H1 (cell line): ENCODE measurements at regions not wholly inside any gene's neighbourhood (a gene's known extent, or its start where the extent isn't known, plus 50 kb on each side); places are given as distances from the start of the nearest gene placed in this dataset.

Experiments used
- CTCF ChIA-PET: fragments of 300-600 bp; sonication (Branson Sonifier 250); formaldehyde crosslinking; loops from one replicate; lab custom pipeline; 2021; ENCODE audit not compliant: partially characterized antibody; lab: Charles Lee
- POLR2A ChIA-PET: fragments of 300-600 bp; sonication (Branson Sonifier 250); formaldehyde crosslinking; loops from one replicate; lab custom pipeline; 2021; ENCODE audit warnings: inconsistent platforms; ENCODE audit not compliant: partially characterized antibody; lab: Charles Lee
- DNase-seq, 2 experiments: peaks; one replicate each; pipeline versions ENCODE4 v3.0.0 to v3.0.0-alpha.2; 2010 to 2022; ENCODE audit warnings: low spot score in 2 of 2, low read depth in 1 of 2, mixed read lengths in 1 of 2
- FAIRE-seq: peaks from 2 replicates; lab custom pipeline; 2011; peaks lifted over from hg19 to GRCh38; lab: Jason Lieb, UNC
- H2AFZ ChIP-seq: 2 replicates; pipeline ENCODE4 v1.8.1; 2012; ENCODE audit warnings: low read length, inconsistent platforms
- H2AK5ac ChIP-seq: 2 replicates; pipeline ENCODE4 v1.6.1; 2013; ENCODE audit warnings: low read depth, low read length
- H2BK120ac ChIP-seq: replicated peaks from 2 replicates; pipeline ENCODE3; 2013; ENCODE audit warnings: low read depth, low read length, inconsistent platforms
- H2BK12ac ChIP-seq: 2 replicates; pipeline ENCODE4 v1.6.1; 2013; ENCODE audit warnings: low read depth, low read length
- H2BK15ac ChIP-seq: 2 replicates; pipeline ENCODE4 v1.6.1; 2013; ENCODE audit warnings: low read length
- H2BK20ac ChIP-seq: 2 replicates; pipeline ENCODE4 v1.6.1; 2013; ENCODE audit warnings: low read length
- H2BK5ac ChIP-seq: 2 replicates; pipeline ENCODE4 v1.6.1; 2013; ENCODE audit warnings: low read depth, low read length
- H3K14ac ChIP-seq: 2 replicates; pipeline ENCODE4 v1.6.1; 2013; ENCODE audit warnings: inconsistent platforms; ENCODE audit not compliant: insufficient read length
- H3K18ac ChIP-seq: 2 replicates; pipeline ENCODE4 v1.6.1; 2013; ENCODE audit warnings: low read length; ENCODE audit errors: extremely low read depth
- H3K23ac ChIP-seq: 2 replicates; pipeline ENCODE4 v1.6.1; 2013; ENCODE audit warnings: inconsistent platforms; ENCODE audit not compliant: insufficient read length
- H3K23me2 ChIP-seq: 2 replicates; pipeline ENCODE4 v1.6.1; 2013; ENCODE audit warnings: low read depth, low read length
- H3K27ac ChIP-seq: 2 replicates; pipeline ENCODE4 v1.6.1; 2011; ENCODE audit warnings: low read depth, low read length, inconsistent platforms
- H3K27me3 ChIP-seq, 4 experiments: replicated peaks in 1 of 4; 1 replicate in 1 of 4; 2 replicates in 3 of 4; pipeline versions ENCODE4 v1.6.1 to v1.8.1; 2011 to 2013; ENCODE audit warnings: low read length in 3 of 4, mild to moderate bottlenecking in 3 of 4, inconsistent platforms in 2 of 4, mixed read lengths in 2 of 4, moderate library complexity in 1 of 4; ENCODE audit not compliant: control insufficient read depth in 3 of 4, insufficient read depth in 3 of 4; ENCODE audit errors: extremely low read depth in 1 of 4
- H3K36me3 ChIP-seq, 4 experiments: 2 replicates each; pipeline versions ENCODE4 v1.6.1 to v1.8.1; 2011 to 2013; ENCODE audit warnings: mild to moderate bottlenecking in 4 of 4, low read length in 3 of 4, moderate library complexity in 2 of 4, control low read depth in 1 of 4, inconsistent platforms in 1 of 4; ENCODE audit not compliant: insufficient read depth in 4 of 4, control insufficient read depth in 2 of 4
- H3K4ac ChIP-seq: replicated peaks from 2 replicates; pipeline ENCODE3; 2013; ENCODE audit warnings: low read length, low read depth, mixed read lengths, inconsistent platforms; ENCODE audit not compliant: insufficient read length
- H3K4me1 ChIP-seq, 4 experiments: replicated peaks in 1 of 4; 1 replicate in 1 of 4; 2 replicates in 3 of 4; pipeline versions ENCODE4 v1.6.1 to v1.8.1; 2011 to 2013; ENCODE audit warnings: low read length in 3 of 4, inconsistent platforms in 2 of 4, mixed read lengths in 1 of 4; ENCODE audit not compliant: insufficient read depth in 4 of 4, control insufficient read depth in 3 of 4
- H3K4me2 ChIP-seq, 2 experiments: 2 replicates each; pipeline versions ENCODE4 v1.6.1 to v1.8.1; 2011 to 2013; ENCODE audit warnings: low read depth in 2 of 2, low read length in 2 of 2, control low read depth in 1 of 2, inconsistent platforms in 1 of 2, mild to moderate bottlenecking in 1 of 2; ENCODE audit not compliant: insufficient read depth in 1 of 2
- H3K4me3 ChIP-seq, 4 experiments: fragments of 200-600, 300-600 bp in 1 of 4; sonication (generic), shearing (Covaris generic), sonication (Bioruptor Twin) in 1 of 4; 2 replicates each; pipeline versions ENCODE4 v1.5.1 to v1.8.1; 2011 to 2016; ENCODE audit warnings: low read length in 4 of 4, low read depth in 3 of 4, control low read depth in 2 of 4, inconsistent platforms in 2 of 4, mild to moderate bottlenecking in 2 of 4, mixed read lengths in 1 of 4, moderate library complexity in 1 of 4; ENCODE audit not compliant: insufficient read depth in 2 of 4; ENCODE audit errors: extremely low read depth in 1 of 4
- H3K56ac ChIP-seq: replicated peaks from 2 replicates; pipeline ENCODE3; 2013; ENCODE audit warnings: low read depth, mild to moderate bottlenecking, mixed read lengths, low read length, inconsistent platforms; ENCODE audit not compliant: insufficient read length
- H3K79me1 ChIP-seq: 2 replicates; pipeline ENCODE4 v1.6.1; 2013; ENCODE audit warnings: low read depth, low read length, control low read depth
- H3K79me2 ChIP-seq, 2 experiments: 2 replicates each; pipeline versions ENCODE4 v1.6.1 to v1.8.1; 2012 to 2013; ENCODE audit warnings: low read length in 2 of 2, mild to moderate bottlenecking in 2 of 2, inconsistent platforms in 1 of 2; ENCODE audit not compliant: insufficient read depth in 2 of 2, control insufficient read depth in 1 of 2
- H3K9ac ChIP-seq, 4 experiments: replicated peaks in 1 of 4; 1 replicate in 1 of 4; 2 replicates in 3 of 4; pipeline versions ENCODE4 v1.6.1 to v1.8.1; 2011 to 2013; ENCODE audit warnings: low read depth in 3 of 4, low read length in 3 of 4, control low read depth in 2 of 4, mild to moderate bottlenecking in 2 of 4, moderate library complexity in 2 of 4, inconsistent platforms in 1 of 4; ENCODE audit errors: extremely low read depth in 1 of 4
- H3K9me3 ChIP-seq, 2 experiments: 2 replicates each; pipeline versions ENCODE4 v1.6.1 to v1.8.1; 2012 to 2013; ENCODE audit warnings: mild to moderate bottlenecking in 2 of 2, moderate library complexity in 2 of 2, control low read depth in 1 of 2, inconsistent platforms in 1 of 2, low read depth in 1 of 2, low read length in 1 of 2, mixed read lengths in 1 of 2; ENCODE audit not compliant: insufficient read depth in 2 of 2
- H4K20me1 ChIP-seq, 2 experiments: replicated peaks in 1 of 2; 2 replicates each; pipeline versions ENCODE3 to v1.8.1; 2011 to 2013; ENCODE audit warnings: inconsistent platforms in 2 of 2, low read length in 2 of 2, mild to moderate bottlenecking in 1 of 2; ENCODE audit not compliant: insufficient read depth in 2 of 2, control insufficient read depth in 1 of 2
- H4K5ac ChIP-seq: 2 replicates; pipeline ENCODE4 v1.6.1; 2013; ENCODE audit warnings: low read length, low read depth, mixed read lengths, inconsistent platforms; ENCODE audit not compliant: insufficient read length
- H4K8ac ChIP-seq: 2 replicates; pipeline ENCODE4 v1.8.0; 2013; ENCODE audit warnings: mild to moderate bottlenecking, moderate library complexity, low read length, inconsistent platforms; ENCODE audit not compliant: insufficient read depth; ENCODE audit errors: extremely low read depth
- H4K91ac ChIP-seq: replicated peaks from 2 replicates; pipeline ENCODE3; 2013; ENCODE audit warnings: low read length, mixed read lengths, inconsistent platforms; ENCODE audit not compliant: insufficient read length
- EZH2 ChIP-seq: fragments of 200-600 bp; sonication (generic); IDR thresholded peaks from 2 replicates; pipeline ENCODE4 v1.7.1; 2012; ENCODE audit warnings: low read depth, mild to moderate bottlenecking, moderate library complexity, low read length, inconsistent platforms; ENCODE audit not compliant: severe bottlenecking
- GTF2F1 ChIP-seq: IDR thresholded peaks from 2 replicates; pipeline ENCODE4 v1.6.1; 2012; ENCODE audit warnings: low read depth, low read length, improper control_type of control experiment, borderline replicate concordance
- WGBS, 2 experiments: shearing (Covaris generic) in 1 of 2; methylation state at CpG; one replicate each; pipeline versions ENCODE4 v1.1.6 to v1.1.7; 2013 to 2015; ENCODE audit warnings: low lambda C conversion rate in 2 of 2, mixed read lengths in 2 of 2, inconsistent platforms in 1 of 2, low coverage in 1 of 2, missing lambda C conversion rate in 1 of 2; ENCODE audit not compliant: insufficient replicate concordance in 2 of 2, insufficient coverage in 1 of 2, insufficient read length in 1 of 2; ENCODE audit errors: extremely low coverage in 1 of 2, missing lambda C conversion rate in 1 of 2; 5-methylcytosine and 5-hydroxymethylcytosine counted together

GRCh38 chr1:118481126-118481525 lies 296.1 kb upstream of the SPAG17 start:
- ChIA-PET CTCF (interaction anchor here (1.1 kb wide), 1 partner anchor 13 kb away, joined by 3 read pairs; no protein-coding TSS in a partner anchor), POLR2A (interaction anchor here (0.6 kb wide), 1 partner anchor 23 kb away, joined by 3 read pairs; no protein-coding TSS in a partner anchor)
- WGBS, 2 experiments: 77% methylated on average over 2 of the region's 2 CpGs; no CpG with 5 or more reads in 1 of the 2 experiments
- Histone ChIP-seq H2AK5ac (no peak overlapping the region), H3K4me2 (no peak overlapping the region), H3K23me2 (no peaks in the 10 kb centered on the region), H3K9ac (no peak overlapping the region), H3K23ac (no peak overlapping the region), H3K79me2 (no peaks in the 10 kb centered on the region), H2BK120ac (no peak overlapping the region), H3K4me1 (peaks cover 2 to 9% (median 5%) of the 10 kb centered on the region in 4 experiments), H3K36me3 (no peaks in the 10 kb centered on the region), H3K4ac (no peak overlapping the region), H2BK15ac (no peak overlapping the region), H4K91ac (no peak overlapping the region), H2BK12ac (no peak overlapping the region), H3K4me3 (no peak overlapping the region), H4K20me1 (no peaks in the 10 kb centered on the region), H3K79me1 (no peaks in the 10 kb centered on the region), H3K56ac (no peak overlapping the region), H2BK5ac (no peak overlapping the region), H4K8ac (no peak overlapping the region), H3K14ac (no peak overlapping the region), H3K9me3 (no peaks in the 10 kb centered on the region), H2AFZ (no peak overlapping the region), H3K18ac (no peak overlapping the region), H4K5ac (no peak overlapping the region), H2BK20ac (no peak overlapping the region), H3K27ac (no peak overlapping the region), H3K27me3 (no peaks in the 10 kb centered on the region)
- FAIRE-seq (no peak), DNase-seq (no peak)
- no peak for TF ChIP-seq GTF2F1
- no peak for TF ChIP-seq EZH2
